GM19463 (cell line): ENCODE measurements at regions not wholly inside any gene's neighbourhood (a gene's known extent, or its start where the extent isn't known, plus 50 kb on each side); places are given as distances from the start of the nearest gene placed in this dataset.

Source experiments
- ATAC-seq: cut with Tn5 transposase; IDR thresholded peaks from one replicate; pipeline ENCODE4 v1.9.1; 2021; ENCODE audit warnings: mild to moderate bottlenecking, moderate library complexity; ENCODE audit not compliant: unreplicated experiment

DNA sequence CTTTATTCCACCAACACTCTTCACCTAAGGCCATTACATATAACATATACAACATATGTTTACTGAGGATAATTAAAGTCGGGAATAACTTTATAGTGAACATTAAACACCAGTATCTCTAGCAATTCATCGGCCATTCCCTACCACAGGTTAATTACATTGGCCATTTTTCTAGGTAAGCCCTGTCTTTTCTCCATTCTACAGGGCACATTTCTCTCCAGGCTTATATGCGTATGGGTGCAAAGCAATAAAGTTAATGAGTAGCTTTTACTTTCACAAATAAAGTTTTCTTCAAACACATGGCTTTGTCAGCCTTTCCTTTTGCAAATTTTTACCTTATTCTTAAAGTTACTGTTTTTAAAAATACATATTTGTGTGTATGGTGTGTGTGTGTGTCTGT lies 111.9 kb upstream of the IQCM start:
- ATAC-seq, result no peak

DNA sequence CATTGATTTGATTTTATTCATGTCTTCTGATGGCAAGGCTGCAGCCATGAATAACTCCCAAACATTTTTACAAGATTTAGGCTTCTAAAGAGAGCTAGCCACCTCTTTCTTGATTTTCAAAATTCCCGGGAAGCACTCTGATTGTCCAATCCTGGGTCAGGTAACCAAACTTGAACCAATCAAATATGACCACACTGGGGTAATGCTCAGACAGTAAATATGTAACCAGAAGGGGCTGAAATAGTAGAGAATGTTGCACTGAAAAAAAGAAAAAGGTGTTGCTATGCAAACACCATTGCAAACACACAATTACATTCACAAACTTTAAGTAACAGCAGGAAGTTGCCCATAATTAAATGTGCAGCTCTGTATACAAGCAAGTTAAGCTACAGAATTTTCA lies 112.9 kb upstream of the IQCM start:
- ATAC-seq, result no peak

- ATAC-seq, result no peak
Measured at GRCh38 chr4:149931431-149931830, 115.8 kb upstream of the IQCM start.

DNA sequence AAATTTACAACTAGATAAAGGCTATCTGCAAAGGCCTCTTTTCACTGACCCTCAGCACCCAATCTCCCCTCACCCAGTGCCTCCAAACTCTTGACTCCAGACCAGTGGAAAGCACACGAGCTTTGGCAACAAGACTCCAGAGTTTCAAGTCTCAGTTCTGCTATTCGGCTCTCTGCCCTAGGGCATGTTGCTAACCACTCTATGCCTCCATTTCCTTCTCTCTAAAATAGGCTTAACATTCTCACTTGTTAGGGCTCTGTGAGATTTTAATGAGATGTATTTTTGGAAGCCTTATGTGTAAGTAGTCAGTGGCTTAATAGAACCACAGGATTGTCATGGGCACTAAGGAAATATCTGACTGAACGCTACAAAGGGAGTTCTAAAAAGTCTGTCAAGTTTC lies 116.5 kb upstream of the IQCM start:
- no peak for ATAC-seq

DNA sequence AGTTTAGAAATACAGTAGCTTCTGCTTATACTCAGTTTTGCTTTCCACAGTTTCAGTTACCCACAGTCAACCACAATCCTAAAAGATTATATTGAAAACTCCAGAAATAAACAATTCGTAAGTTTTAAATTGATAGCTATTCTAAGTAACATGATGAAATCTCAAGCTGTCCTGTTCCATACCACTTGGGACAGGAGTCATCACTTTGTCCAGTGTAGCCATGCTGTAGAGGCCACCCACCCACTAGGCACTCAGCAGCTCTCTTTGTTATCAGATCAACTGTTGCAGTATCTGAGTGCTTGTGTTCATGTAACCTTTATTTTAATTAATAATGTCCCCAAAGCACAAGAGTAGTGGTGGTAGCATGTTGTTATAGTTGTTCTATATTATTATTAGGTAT lies 117.5 kb upstream of the IQCM start:
- ATAC-seq, result no peak

GRCh38 chr4:149933883-149934282 lies 118.2 kb upstream of the IQCM start:
- no peak for ATAC-seq

GRCh38 chr4:149949381-149949780 lies 128.9 kb upstream of the DCLK2 start:
- no peak for ATAC-seq

DNA sequence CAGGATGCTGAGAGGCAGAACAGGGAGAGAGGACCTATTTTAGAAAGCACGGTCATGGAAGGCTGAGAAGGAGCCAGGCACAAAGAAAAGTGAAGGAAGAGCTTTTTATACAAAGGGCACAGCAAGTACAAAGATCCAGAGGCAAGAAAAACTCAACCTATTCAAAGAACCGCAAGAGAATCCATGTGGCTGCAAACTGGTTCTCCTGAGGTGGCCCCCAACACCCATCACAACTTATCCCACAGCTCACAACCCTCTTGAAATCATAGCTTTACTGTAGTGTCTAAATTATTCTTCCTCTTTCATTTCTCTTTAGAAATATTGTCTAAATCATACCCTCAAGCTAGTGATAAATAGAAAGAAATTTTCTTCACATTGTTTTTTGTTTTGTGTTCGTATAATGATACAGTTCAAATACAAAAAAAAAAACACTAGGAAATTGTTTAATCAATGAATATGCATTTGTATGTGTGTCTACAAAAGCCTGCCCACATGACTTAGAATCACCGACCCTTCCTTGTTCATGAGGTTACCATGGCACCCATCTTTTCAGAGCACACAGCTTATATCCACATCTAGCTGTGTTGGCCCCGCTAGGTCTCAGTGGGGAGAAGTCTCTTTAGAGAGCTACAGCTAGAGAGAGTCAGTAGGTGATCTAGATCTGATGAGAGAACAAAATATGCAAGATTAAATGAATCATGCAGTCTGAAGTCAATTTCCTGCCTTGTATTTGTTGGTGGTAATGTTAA lies 126.9 kb upstream of the DCLK2 start:
- no peak for ATAC-seq

DNA sequence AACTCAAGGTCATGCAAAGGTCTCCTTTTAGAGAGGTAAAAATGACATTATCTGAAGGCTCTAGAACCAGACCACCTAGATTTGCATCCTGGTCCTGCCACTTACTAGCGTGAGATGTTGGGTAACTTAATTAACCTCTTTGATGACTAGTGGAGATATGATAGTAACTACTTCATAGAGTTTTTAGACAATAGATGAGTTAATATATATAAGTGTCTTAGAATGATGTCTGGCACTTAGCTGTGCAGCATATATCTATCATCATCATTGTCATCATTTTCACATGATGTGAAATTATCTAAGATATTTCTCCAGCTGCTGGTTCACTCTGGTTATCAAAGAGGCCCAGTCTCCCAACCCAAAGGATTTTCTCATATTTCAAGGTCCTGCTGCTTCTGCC lies 126.1 kb upstream of the DCLK2 start:
- ATAC-seq, result no peak

- ATAC-seq, result no peak
Measured at GRCh38 chr4:149952716-149953115, 125.5 kb upstream of the DCLK2 start.

- no peak for ATAC-seq
Measured at GRCh38 chr4:149955780-149956390, 122.4 kb upstream of the DCLK2 start.

- no peak for ATAC-seq
Measured at GRCh38 chr4:149956678-149957077, 121.6 kb upstream of the DCLK2 start.

- no peak for ATAC-seq
Measured at GRCh38 chr4:149961876-149962597, 116.2 kb upstream of the DCLK2 start.

GRCh38 chr4:149964001-149964796 lies 114.0 kb upstream of the DCLK2 start:
- ATAC-seq, result no peak

GRCh38 chr4:149965206-149965605 lies 113.0 kb upstream of the DCLK2 start:
- no peak for ATAC-seq

DNA sequence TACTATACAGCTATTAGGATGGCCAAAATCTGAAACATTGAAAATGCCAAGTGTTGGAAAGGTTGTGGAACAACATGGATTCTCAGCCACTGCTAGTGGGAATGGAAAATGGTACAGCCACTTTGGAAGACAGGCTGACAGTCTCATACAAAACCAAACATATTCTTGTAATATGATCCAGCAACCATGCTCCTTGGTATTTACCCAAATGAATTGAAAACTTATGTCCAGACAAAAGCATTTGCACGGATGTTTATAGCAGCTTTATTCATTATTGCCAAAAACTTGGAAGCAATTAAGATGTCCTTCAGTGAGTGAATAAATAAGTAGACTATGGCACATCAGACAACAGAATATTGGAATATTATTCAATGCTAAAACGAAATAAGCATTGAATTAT lies 105.8 kb upstream of the DCLK2 start:
- ATAC-seq, result no peak

DNA sequence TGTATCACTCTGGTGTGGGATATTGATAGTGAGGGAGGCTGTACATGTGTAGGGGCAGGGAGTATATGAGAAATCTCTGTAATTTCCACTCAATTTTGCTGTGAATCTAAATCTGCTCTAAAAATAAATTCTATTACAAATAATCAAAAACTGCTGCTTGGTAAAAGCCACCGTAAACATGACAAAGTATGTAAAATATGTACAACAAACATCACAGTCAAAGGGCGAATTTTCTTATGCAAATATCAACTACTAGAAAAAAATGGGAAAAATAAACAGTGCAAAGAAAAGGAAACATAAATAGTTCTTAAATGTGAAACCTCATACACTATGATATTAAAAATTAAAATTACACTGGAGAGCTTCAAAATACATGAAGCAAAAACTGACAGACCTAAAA lies 105.1 kb upstream of the DCLK2 start:
- ATAC-seq, result no peak

GRCh38 chr4:149975172-149975571 lies 103.1 kb upstream of the DCLK2 start:
- ATAC-seq, result no peak

GRCh38 chr4:149980121-149980682 lies 98.0 kb upstream of the DCLK2 start:
- ATAC-seq, result peak; percentile 40

DNA sequence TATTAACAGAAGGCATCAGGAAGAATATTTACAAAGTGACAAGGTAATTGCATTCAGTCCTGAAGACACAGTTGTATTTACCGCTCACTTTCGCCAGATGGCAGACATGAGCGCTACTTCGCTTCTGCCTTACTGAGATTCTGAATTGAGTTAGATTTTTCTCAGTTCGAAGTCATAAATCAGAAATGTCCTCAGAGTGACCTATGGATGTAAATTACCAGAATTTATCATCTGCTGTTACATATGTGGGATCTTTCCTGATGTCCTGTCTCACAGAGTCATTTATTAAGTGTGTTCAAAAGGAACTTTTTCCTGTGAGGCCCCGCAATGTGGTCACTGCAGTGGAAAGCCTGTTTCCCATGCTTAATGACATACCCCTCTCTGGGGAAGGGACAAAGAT lies 97.3 kb upstream of the DCLK2 start:
- ATAC-seq, result peak; percentile 85

GRCh38 chr4:149983401-149983800 lies 94.8 kb upstream of the DCLK2 start:
- ATAC-seq, result no peak
